ENCODE measurements at regions not wholly inside any gene's neighbourhood (a gene's known extent, or its start where the extent isn't known, plus 50 kb on each side); places are given as distances from the start of the nearest gene placed in this dataset.

DNA sequence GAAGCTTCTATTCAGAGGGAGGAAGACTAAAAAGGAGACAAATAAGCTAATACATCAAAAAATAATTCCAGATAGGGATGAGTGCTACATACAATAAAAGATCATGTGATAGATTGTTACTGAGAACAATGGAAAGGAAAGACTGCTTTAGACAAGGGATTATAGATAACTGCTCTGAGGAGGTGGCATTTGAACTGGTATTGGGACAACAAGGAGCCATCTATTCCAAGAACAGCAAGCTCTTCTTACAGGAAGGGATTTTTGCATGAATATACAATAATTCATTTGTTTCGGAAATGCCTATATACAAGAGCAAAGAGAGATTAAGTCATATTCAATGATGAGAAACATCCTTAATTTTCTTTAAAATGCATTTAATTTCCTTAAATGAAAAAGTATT lies 540.5 kb upstream of the KLF12 start:
- TF ChIP-seq, protein P1, sequence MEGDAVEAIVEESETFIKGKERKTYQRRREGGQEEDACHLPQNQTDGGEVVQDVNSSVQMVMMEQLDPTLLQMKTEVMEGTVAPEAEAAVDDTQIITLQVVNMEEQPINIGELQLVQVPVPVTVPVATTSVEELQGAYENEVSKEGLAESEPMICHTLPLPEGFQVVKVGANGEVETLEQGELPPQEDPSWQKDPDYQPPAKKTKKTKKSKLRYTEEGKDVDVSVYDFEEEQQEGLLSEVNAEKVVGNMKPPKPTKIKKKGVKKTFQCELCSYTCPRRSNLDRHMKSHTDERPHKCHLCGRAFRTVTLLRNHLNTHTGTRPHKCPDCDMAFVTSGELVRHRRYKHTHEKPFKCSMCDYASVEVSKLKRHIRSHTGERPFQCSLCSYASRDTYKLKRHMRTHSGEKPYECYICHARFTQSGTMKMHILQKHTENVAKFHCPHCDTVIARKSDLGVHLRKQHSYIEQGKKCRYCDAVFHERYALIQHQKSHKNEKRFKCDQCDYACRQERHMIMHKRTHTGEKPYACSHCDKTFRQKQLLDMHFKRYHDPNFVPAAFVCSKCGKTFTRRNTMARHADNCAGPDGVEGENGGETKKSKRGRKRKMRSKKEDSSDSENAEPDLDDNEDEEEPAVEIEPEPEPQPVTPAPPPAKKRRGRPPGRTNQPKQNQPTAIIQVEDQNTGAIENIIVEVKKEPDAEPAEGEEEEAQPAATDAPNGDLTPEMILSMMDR (IDR thresholded peaks at IDR 0.05; ENCODE audit: extremely low read depth, missing control alignments), result no peak
- no peak for DNase-seq (ENCODE audit: low spot score)

DNA sequence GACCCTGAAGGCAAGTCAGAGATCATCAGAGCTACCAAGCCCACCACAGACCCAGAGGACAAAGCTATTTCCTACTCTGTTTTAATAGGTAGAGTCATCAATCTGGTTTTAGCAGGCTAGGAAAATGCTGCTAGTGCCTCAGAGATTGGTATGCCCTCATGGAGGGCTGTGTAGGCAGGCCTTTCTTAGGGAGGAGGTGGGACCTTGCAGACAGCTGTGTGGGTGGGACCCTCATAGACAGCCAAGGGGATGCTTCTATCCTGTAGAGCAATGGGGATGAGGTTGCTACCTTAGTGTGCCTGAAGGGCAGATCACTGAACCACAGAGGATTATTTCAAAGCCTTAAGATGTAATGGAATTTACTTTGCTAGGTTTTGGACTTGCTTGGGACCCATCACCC lies 534.9 kb upstream of the KLF12 start:
- no peak for DNase-seq (ENCODE audit: low spot score)
- TF ChIP-seq, protein P1 (IDR thresholded peaks at IDR 0.05; ENCODE audit: extremely low read depth, missing control alignments), result no peak

DNA sequence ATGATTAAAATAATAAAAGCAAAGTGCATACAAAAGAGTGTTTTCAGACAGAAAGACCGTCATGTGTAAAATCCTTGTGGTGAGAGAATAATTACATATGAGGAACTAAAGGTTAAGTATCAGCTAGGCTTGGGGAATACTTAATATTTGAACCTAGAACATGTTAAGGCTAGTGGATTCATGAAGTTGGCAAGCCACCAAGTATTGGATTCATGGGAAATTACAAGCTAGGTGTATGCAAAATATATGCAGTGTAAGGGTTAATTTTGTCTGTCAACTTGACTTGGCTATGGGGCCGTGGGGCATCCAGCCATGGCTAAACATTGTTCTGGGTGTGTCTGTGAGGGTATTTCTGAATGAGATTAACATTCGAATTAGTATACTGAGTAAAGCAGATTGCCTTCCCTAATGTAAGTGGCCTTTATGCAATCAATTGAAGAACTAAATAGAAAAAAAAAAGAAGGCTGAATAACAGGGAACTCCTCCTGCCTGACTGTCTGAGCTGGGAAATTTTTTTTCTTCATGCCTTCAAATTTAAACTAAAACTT lies 533.5 kb upstream of the KLF12 start:
- no peak for DNase-seq (ENCODE audit: low spot score)

DNA sequence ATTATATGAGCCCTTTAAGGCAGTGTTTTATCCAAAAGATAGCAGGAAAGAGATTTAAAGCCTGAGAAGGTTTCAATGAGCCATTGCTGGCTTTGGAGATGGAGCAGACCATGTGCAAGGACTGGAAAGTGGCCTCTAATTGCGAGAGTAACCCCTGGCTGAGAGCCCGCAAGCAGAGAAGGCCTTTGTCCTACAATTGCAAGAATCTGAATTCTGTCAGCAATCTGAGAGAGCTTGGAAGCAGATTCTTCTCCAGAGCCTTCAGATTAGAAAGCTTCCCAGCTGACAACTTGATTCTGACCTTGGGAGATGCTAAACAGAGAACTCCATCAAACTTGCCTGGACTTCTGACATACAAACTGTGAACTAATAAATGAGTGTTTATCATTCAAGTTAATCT lies 528.7 kb upstream of the KLF12 start:
- DNase-seq (ENCODE audit: low spot score), result no peak
- TF ChIP-seq, protein P1 (IDR thresholded peaks at IDR 0.05; ENCODE audit: extremely low read depth, missing control alignments), result no peak

More for the DNA sequence above, 533.5 kb upstream of the KLF12 start:
- TF ChIP-seq, protein P1 (IDR thresholded peaks at IDR 0.05; ENCODE audit: extremely low read depth, missing control alignments), result no peak

DNA sequence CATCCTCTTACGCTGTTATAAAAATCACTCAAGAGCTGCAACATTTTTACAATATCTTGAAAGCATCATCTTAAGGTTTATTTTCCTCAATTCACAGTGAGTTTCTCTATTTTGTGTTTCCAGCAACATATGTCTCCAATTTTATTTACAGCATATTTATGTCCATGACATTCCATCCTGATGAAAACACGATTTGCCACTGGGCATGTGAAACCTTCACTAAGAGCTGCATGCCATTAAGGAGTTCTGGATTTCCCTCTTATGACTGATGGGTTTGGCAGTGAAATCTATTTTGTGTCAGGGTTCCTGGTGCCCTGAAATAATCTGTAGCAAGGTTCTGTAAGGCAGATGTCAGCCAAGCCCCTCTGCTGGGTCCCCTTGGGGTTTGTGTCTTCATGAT lies 527.6 kb upstream of the KLF12 start:
- DNase-seq (ENCODE audit: low spot score), result no peak
- TF ChIP-seq, protein P1 (IDR thresholded peaks at IDR 0.05; ENCODE audit: extremely low read depth, missing control alignments), result no peak

DNA sequence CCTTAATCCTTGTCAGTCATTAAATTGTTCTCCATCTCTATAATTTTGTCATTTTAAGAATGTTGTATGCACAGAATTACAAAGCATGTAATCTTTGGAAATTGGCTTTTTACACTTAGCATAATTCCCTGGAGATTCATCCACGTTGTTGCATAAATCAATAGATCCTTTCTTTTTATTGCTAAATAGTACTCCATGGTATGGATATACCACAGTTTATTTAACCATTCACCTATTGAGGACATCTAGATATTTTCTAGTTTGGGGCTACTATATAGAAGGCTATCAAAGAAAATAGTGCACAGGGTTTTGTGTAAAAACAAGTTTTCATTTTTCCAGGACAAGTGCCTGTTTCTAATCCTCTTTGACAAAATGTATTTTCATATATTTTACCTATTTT lies 523.6 kb upstream of the KLF12 start:
- no peak for DNase-seq (ENCODE audit: low spot score)
- TF ChIP-seq, protein P1 (IDR thresholded peaks at IDR 0.05; ENCODE audit: extremely low read depth, missing control alignments), result no peak

DNA sequence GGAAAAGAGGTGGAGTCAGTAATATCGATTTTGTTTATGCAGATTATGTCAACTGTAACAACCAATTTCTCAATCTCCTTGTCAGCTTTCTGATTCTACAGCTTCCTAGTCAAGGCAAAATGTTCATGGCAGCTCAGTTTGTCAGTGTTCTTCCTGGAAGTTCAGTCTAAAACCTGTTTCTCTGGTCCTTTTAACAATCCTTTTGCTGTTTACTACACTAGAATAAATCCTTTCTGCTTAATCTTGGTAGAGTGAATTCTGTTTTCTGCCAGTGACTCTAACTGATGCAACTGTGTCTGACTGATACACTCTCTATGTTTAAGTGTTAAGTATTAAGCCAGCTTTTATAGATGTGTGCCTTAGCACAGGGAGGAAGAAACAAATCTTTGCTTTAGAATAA lies 516.9 kb upstream of the KLF12 start:
- TF ChIP-seq, protein P1 (IDR thresholded peaks at IDR 0.05; ENCODE audit: extremely low read depth, missing control alignments), result no peak
- DNase-seq (ENCODE audit: low spot score), result no peak
